HepG2 (cell line): ENCODE measurements at regions not wholly inside any gene's neighbourhood (a gene's known extent, or its start where the extent isn't known, plus 50 kb on each side); places are given as distances from the start of the nearest gene placed in this dataset.

ENCODE experiments used
- AHR ChIP-seq: IDR thresholded peaks from 2 replicates; pipeline ENCODE4 v1.6.1; 2018; ENCODE audit warnings: missing genetic modification reagents, missing compliant biosample characterization
- CENPT ChIP-seq: sonication (generic); formaldehyde crosslinking; IDR thresholded peaks from 2 replicates; pipeline ENCODE4 v1.8.0; 2022; ENCODE audit warnings: low read depth, mild to moderate bottlenecking, moderate library complexity, missing genetic modification reagents
- CREB1 ChIP-seq, 2 experiments: fragments of 450-650 bp in 1 of 2; IDR thresholded peaks; 2 replicates each; pipeline ENCODE4 v1.6.1; 2016 to 2017; ENCODE audit warnings: control low read depth in 1 of 2, mild to moderate bottlenecking in 1 of 2, missing compliant biosample characterization in 1 of 2, missing genetic modification characterization in 1 of 2
- CREM ChIP-seq, 2 experiments: sonication (generic) in 1 of 2; formaldehyde crosslinking in 1 of 2; IDR thresholded peaks; 2 replicates each; pipeline versions ENCODE4 v1.4.0 to v1.6.1; 2016 to 2020; ENCODE audit warnings: antibody characterized with exemption in 1 of 2, mild to moderate bottlenecking in 1 of 2, missing genetic modification reagents in 1 of 2
- FOXK2 ChIP-seq: fragments of 450-650 bp; IDR thresholded peaks from 2 replicates; pipeline ENCODE4 v1.6.1; 2016
- FOXP1 ChIP-seq, 2 experiments: fragments of 450-650 bp in 1 of 2; IDR thresholded peaks; 2 replicates each; pipeline ENCODE4 v1.6.1; 2017 to 2018; ENCODE audit warnings: antibody characterized with exemption in 1 of 2
- HOXD1 ChIP-seq: sonication (generic); formaldehyde crosslinking; IDR thresholded peaks from 2 replicates; pipeline ENCODE4 v1.5.0; 2020; ENCODE audit warnings: missing genetic modification reagents
- LCORL ChIP-seq, 2 experiments: fragments of 450-650 bp in 1 of 2; sonication (generic) in 1 of 2; formaldehyde crosslinking in 1 of 2; IDR thresholded peaks; 2 replicates each; pipeline versions ENCODE4 v1.5.0 to v1.6.1; 2017 to 2020; ENCODE audit warnings: antibody characterized with exemption in 1 of 2, missing genetic modification reagents in 1 of 2
- MTF2 ChIP-seq: sonication (generic); formaldehyde crosslinking; IDR thresholded peaks from 2 replicates; pipeline ENCODE4 v1.5.0; 2020; ENCODE audit warnings: missing genetic modification reagents, borderline replicate concordance
- MYNN ChIP-seq: sonication (generic); formaldehyde crosslinking; IDR thresholded peaks from 2 replicates; pipeline ENCODE4 v1.4.0; 2020; ENCODE audit warnings: mild to moderate bottlenecking, low read depth, missing genetic modification reagents
- NFRKB ChIP-seq: fragments of 450-650 bp; IDR thresholded peaks from 2 replicates; pipeline ENCODE4 v1.6.1; 2017
- PLRG1 ChIP-seq: fragments of 450-650 bp; conservative IDR thresholded peaks from 2 replicates; pipeline ENCODE4 v1.6.1; 2016
- RFX5 ChIP-seq: IDR thresholded peaks from 2 replicates; pipeline ENCODE4 v1.6.1; 2011; ENCODE audit warnings: low read depth, low read length, improper control_type of control experiment
- SOX6 ChIP-seq, 2 experiments: fragments of 450-650 bp in 1 of 2; sonication (generic) in 1 of 2; formaldehyde crosslinking in 1 of 2; IDR thresholded peaks; 2 replicates each; pipeline versions ENCODE4 v1.4.0 to v1.6.1; 2017 to 2020; ENCODE audit warnings: antibody characterized with exemption in 1 of 2, mild to moderate bottlenecking in 1 of 2, missing genetic modification reagents in 1 of 2
- SP1 ChIP-seq, 2 experiments: fragments of 450-650 bp in 1 of 2; sonication (generic) in 1 of 2; formaldehyde crosslinking in 1 of 2; IDR thresholded peaks; 2 replicates each; pipeline versions ENCODE4 v1.4.0 to v1.6.1; 2016 to 2020; ENCODE audit warnings: missing genetic modification reagents in 1 of 2
- TBX3 ChIP-seq: fragments of 450-650 bp; IDR thresholded peaks from 2 replicates; pipeline ENCODE4 v1.6.1; 2017; ENCODE audit warnings: antibody characterized with exemption, mild to moderate bottlenecking, inconsistent platforms, borderline replicate concordance
- ZBTB8A ChIP-seq: sonication (generic); formaldehyde crosslinking; IDR thresholded peaks from 2 replicates; pipeline ENCODE4 v1.4.0; 2020; ENCODE audit warnings: mild to moderate bottlenecking, low read depth, missing genetic modification reagents, borderline replicate concordance
- ZKSCAN5 ChIP-seq: sonication (generic); formaldehyde crosslinking; IDR thresholded peaks from 2 replicates; pipeline ENCODE4 v1.5.1; 2020; ENCODE audit warnings: mild to moderate bottlenecking, missing genetic modification reagents
- ZNF121 ChIP-seq: sonication (generic); formaldehyde crosslinking; IDR thresholded peaks from 2 replicates; pipeline ENCODE4 v1.5.0; 2020; ENCODE audit warnings: mild to moderate bottlenecking, missing genetic modification reagents
- ZNF460 ChIP-seq: sonication (generic); formaldehyde crosslinking; IDR thresholded peaks from 2 replicates; pipeline ENCODE4 v1.5.1; 2020; ENCODE audit warnings: missing genetic modification reagents, mild to moderate bottlenecking, borderline replicate concordance
- ZNF496 ChIP-seq: sonication (generic); formaldehyde crosslinking; IDR thresholded peaks from 2 replicates; pipeline ENCODE4 v1.8.1; 2023; ENCODE audit warnings: mild to moderate bottlenecking, moderate library complexity, missing genetic modification reagents; ENCODE audit not compliant: insufficient replicate concordance
- ZNF546 ChIP-seq: sonication (generic); formaldehyde crosslinking; conservative IDR thresholded peaks from 2 replicates; pipeline ENCODE4 v1.8.1; 2023; ENCODE audit warnings: mild to moderate bottlenecking, missing genetic modification reagents
- TF ChIP-seq, protein P1 (sequence below): sonication (generic); formaldehyde crosslinking; IDR thresholded peaks from 2 replicates; pipeline ENCODE4 v1.5.0; 2020; ENCODE audit warnings: mild to moderate bottlenecking, low read depth, missing genetic modification reagents, borderline replicate concordance
- TF ChIP-seq, protein P2 (sequence below): IDR thresholded peaks from 2 replicates; pipeline ENCODE4 v1.4.0; 2020; ENCODE audit warnings: mild to moderate bottlenecking, missing genetic modification reagents

DNA sequence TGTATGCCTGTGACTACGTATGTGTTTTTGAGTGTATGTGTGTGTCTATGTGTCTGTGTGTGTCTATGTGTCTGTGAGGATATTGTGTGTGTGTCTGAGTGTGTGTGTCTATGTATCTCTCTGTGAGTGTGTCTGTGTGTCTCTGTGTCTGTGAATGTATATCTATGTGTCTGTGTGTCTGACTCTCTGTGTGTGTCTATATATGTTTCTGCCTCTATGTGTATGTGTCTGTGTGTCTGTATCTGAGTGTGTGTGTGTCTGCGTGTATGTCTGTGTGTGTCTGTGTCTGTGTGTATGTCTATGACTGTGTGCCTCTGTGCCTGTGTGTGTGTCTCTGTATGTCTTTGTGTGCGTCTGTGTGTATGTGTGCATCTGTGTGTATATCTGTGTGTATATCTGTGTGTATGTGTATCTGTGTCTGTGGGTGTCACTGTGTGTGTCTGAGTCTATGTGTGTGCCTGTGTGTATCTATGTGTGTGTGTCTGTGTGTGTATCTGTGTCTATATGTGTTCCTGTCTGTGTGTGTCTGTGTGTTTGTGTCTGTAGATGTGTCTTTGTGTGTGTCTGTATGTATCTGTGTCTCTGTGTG is 172.7 kb downstream of the MYCN start (continued):
- TF ChIP-seq ZBTB8A (CRISPR knock-in tag) (no peak), FOXP1 (IDR thresholded peaks at IDR 0.05) (0 out of 2 replicates have a peak, but pooled peaks have one; percentile 17), FOXP1 (CRISPR knock-in tag; IDR thresholded peaks at IDR 0.05) (no peak), CREM (IDR thresholded peaks at IDR 0.05) (no peak), CREM (CRISPR knock-in tag; IDR thresholded peaks at IDR 0.05) (no peak), CREB1 (IDR thresholded peaks at IDR 0.05) (0 out of 2 replicates have a peak, but pooled peaks have one; percentile 1), CREB1 (CRISPR knock-in tag; IDR thresholded peaks at IDR 0.05) (no peak), RFX5 (no peak), HOXD1 (CRISPR knock-in tag) (no peak), NFRKB (peak; percentile 15; the same call in 1 of the 2 replicates), ZNF460 (CRISPR knock-in tag) (no peak), ZNF546 (CRISPR knock-in tag) (no peak), ZNF121 (CRISPR knock-in tag) (no peak), ZKSCAN5 (no peak), MYNN (CRISPR knock-in tag) (no peak), TBX3 (no peak), AHR (CRISPR knock-in tag) (no peak), SOX6 (IDR thresholded peaks at IDR 0.05) (peak; percentile 87; the same call in 1 of the 2 replicates), SOX6 (CRISPR knock-in tag; IDR thresholded peaks at IDR 0.05) (no peak), FOXK2 (peak; percentile 11), LCORL (IDR thresholded peaks at IDR 0.05) (peak; percentile 35; the same call in 1 of the 2 replicates), LCORL (CRISPR knock-in tag; IDR thresholded peaks at IDR 0.05) (no peak), ZNF496 (CRISPR knock-in tag) (no peak), CENPT (CRISPR knock-in tag) (no peak), PLRG1 (0 out of 2 replicates have a peak, but pooled peaks have one; percentile 41), MTF2 (CRISPR knock-in tag) (no peak), SP1 (IDR thresholded peaks at IDR 0.05) (0 out of 2 replicates have a peak, but pooled peaks have one; percentile 1), SP1 (CRISPR knock-in tag; IDR thresholded peaks at IDR 0.05) (no peak)
- TF ChIP-seq, protein P1, sequence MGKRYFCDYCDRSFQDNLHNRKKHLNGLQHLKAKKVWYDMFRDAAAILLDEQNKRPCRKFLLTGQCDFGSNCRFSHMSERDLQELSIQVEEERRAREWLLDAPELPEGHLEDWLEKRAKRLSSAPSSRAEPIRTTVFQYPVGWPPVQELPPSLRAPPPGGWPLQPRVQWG (CRISPR knock-in tag) = no peak
- TF ChIP-seq, protein P2, sequence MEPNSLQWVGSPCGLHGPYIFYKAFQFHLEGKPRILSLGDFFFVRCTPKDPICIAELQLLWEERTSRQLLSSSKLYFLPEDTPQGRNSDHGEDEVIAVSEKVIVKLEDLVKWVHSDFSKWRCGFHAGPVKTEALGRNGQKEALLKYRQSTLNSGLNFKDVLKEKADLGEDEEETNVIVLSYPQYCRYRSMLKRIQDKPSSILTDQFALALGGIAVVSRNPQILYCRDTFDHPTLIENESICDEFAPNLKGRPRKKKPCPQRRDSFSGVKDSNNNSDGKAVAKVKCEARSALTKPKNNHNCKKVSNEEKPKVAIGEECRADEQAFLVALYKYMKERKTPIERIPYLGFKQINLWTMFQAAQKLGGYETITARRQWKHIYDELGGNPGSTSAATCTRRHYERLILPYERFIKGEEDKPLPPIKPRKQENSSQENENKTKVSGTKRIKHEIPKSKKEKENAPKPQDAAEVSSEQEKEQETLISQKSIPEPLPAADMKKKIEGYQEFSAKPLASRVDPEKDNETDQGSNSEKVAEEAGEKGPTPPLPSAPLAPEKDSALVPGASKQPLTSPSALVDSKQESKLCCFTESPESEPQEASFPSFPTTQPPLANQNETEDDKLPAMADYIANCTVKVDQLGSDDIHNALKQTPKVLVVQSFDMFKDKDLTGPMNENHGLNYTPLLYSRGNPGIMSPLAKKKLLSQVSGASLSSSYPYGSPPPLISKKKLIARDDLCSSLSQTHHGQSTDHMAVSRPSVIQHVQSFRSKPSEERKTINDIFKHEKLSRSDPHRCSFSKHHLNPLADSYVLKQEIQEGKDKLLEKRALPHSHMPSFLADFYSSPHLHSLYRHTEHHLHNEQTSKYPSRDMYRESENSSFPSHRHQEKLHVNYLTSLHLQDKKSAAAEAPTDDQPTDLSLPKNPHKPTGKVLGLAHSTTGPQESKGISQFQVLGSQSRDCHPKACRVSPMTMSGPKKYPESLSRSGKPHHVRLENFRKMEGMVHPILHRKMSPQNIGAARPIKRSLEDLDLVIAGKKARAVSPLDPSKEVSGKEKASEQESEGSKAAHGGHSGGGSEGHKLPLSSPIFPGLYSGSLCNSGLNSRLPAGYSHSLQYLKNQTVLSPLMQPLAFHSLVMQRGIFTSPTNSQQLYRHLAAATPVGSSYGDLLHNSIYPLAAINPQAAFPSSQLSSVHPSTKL (CRISPR knock-in tag) = no peak
